K562 (cell line): ENCODE measurements at regions not wholly inside any gene's neighbourhood (a gene's known extent, or its start where the extent isn't known, plus 50 kb on each side); places are given as distances from the start of the nearest gene placed in this dataset.

Experiments
- ATAC-seq: fragments of 200-7000 bp; cut with Tn5 transposase; 3 replicates; pipeline ENCODE4 v1.9.1; 2020; ENCODE audit warnings: moderate library complexity
- BruUV-seq: library from RNA; stranded (reverse); fragments of 400-500 nt; replicated peaks from 2 replicates; lab custom pipeline; 2021; lab: Mats Ljungman, UMichigan
- CTCF ChIA-PET: fragments of 300-600 bp; formaldehyde crosslinking; extraction: SDS; loops from one replicate; lab custom pipeline; 2021; ENCODE audit warnings: low intra/inter-chr PET ratio; lab: Yijun Ruan, JAX
- POLR2A ChIA-PET: fragments of 300-600, 350-650 bp; sonication (Branson Sonifier 250); formaldehyde crosslinking; extraction: SDS; loops from one replicate; lab custom pipeline; 2021; ENCODE audit warnings: antibody characterized with exemption, inconsistent platforms; lab: Yijun Ruan, JAX
- DNase-seq, 4 experiments: peaks; one replicate each; pipeline versions ENCODE4 v3.0.0 to v3.0.0-alpha.2; 2011 to 2018; ENCODE audit warnings: low spot score in 3 of 4, mixed read lengths in 3 of 4; ENCODE audit errors: extremely low read depth in 1 of 4
- FAIRE-seq: peaks from 2 replicates; lab custom pipeline; 2011; peaks lifted over from hg19 to GRCh38; lab: Jason Lieb, UNC
- H2AFZ ChIP-seq: 2 replicates; pipeline ENCODE4 v1.6.0; 2011; ENCODE audit warnings: low read depth, low read length, control low read depth, inconsistent platforms
- H3K27ac ChIP-seq: fragments of 200-600 bp; 3 replicates; pipeline ENCODE4 v1.8.0; 2011; ENCODE audit warnings: low read depth, mild to moderate bottlenecking, control low read depth, inconsistent platforms, low read length, moderate library complexity, mixed read lengths; ENCODE audit errors: extremely low read depth
- H3K27me3 ChIP-seq, 2 experiments: fragments of 300-600 bp in 1 of 2; 2 replicates in 1 of 2; 3 replicates in 1 of 2; pipeline versions ENCODE4 v1.6.0 to v1.8.0; 2011; ENCODE audit warnings: inconsistent platforms in 2 of 2, low read length in 2 of 2, mild to moderate bottlenecking in 1 of 2, mixed read lengths in 1 of 2, moderate library complexity in 1 of 2; ENCODE audit not compliant: control insufficient read depth in 2 of 2, insufficient read depth in 2 of 2
- H3K36me3 ChIP-seq: fragments of 300-600 bp; 3 replicates; pipeline ENCODE4 v1.8.0; 2011; ENCODE audit warnings: mild to moderate bottlenecking, low read length, inconsistent platforms; ENCODE audit not compliant: control insufficient read depth, insufficient read depth
- H3K4me1 ChIP-seq, 2 experiments: fragments of 200-600 bp in 1 of 2; replicated peaks in 1 of 2; 2 replicates in 1 of 2; 3 replicates in 1 of 2; pipeline versions ENCODE4 v1.5.1 to v1.8.0; 2011; ENCODE audit warnings: inconsistent platforms in 2 of 2, low read length in 2 of 2, mild to moderate bottlenecking in 1 of 2, mixed read lengths in 1 of 2, moderate library complexity in 1 of 2; ENCODE audit not compliant: control insufficient read depth in 2 of 2, insufficient read depth in 2 of 2
- H3K4me2 ChIP-seq: 2 replicates; pipeline ENCODE4 v1.6.1; 2011; ENCODE audit warnings: low read length, control low read depth, inconsistent platforms, mixed read lengths; ENCODE audit not compliant: insufficient read depth
- H3K4me3 ChIP-seq: fragments of 200-600 bp; sonication (generic), shearing (Covaris generic); 2 replicates; pipeline ENCODE4 v1.5.1; 2016; ENCODE audit warnings: control low read depth, inconsistent platforms
- H3K79me2 ChIP-seq: fragments of 200-600 bp; 3 replicates; pipeline ENCODE4 v1.8.0; 2011; ENCODE audit warnings: low read length, inconsistent platforms; ENCODE audit not compliant: control insufficient read depth, insufficient read depth
- H3K9ac ChIP-seq, 2 experiments: 2 replicates each; pipeline versions ENCODE4 v1.6.0 to v1.6.1; 2011; ENCODE audit warnings: low read depth in 2 of 2, low read length in 2 of 2, control low read depth in 1 of 2, inconsistent platforms in 1 of 2, mild to moderate bottlenecking in 1 of 2, mixed read lengths in 1 of 2; ENCODE audit not compliant: insufficient read depth in 1 of 2
- H3K9me1 ChIP-seq: one replicate; pipeline ENCODE4 v1.6.0; 2011; ENCODE audit warnings: inconsistent platforms, mild to moderate bottlenecking, low read length, moderate library complexity; ENCODE audit not compliant: control insufficient read depth, insufficient read depth
- H3K9me3 ChIP-seq: replicated peaks from 2 replicates; pipeline ENCODE4 v1.5.1; 2011; ENCODE audit warnings: low read depth, low read length, inconsistent platforms; ENCODE audit not compliant: control insufficient read depth, insufficient read depth
- H4K20me1 ChIP-seq: replicated peaks from 2 replicates; pipeline ENCODE4 v1.6.1; 2011; ENCODE audit warnings: low read length, inconsistent platforms, mixed read lengths; ENCODE audit not compliant: control insufficient read depth, insufficient read depth
- BACH1 ChIP-seq: fragments of 200-800 bp; sonication (Bioruptor generic); IDR thresholded peaks from 2 replicates; pipeline ENCODE4 v1.6.1; 2016; ENCODE audit warnings: missing genetic modification characterization, missing compliant biosample characterization
- HBP1 ChIP-seq: fragments of 450-650 bp; formaldehyde crosslinking; IDR thresholded peaks from 2 replicates; pipeline ENCODE4 v1.4.0; 2022; ENCODE audit warnings: missing genetic modification characterization
- HNRNPL ChIP-seq: fragments of 200-400 bp; formaldehyde crosslinking; IDR thresholded peaks from 2 replicates; pipeline ENCODE4 v1.6.1; 2017; ENCODE audit warnings: low read depth, mild to moderate bottlenecking, low read length
- HOMEZ ChIP-seq: fragments of 250-450 bp; sonication (Bioruptor Pico); IDR thresholded peaks from 2 replicates; pipeline ENCODE4 v1.4.0; 2020; ENCODE audit warnings: mild to moderate bottlenecking, moderate library complexity
- NELFE ChIP-seq: IDR thresholded peaks from 2 replicates; pipeline ENCODE4 v1.6.1; 2011; ENCODE audit warnings: mild to moderate bottlenecking; ENCODE audit not compliant: insufficient read depth, insufficient read length
- NFIC ChIP-seq: fragments of 450-650 bp; IDR thresholded peaks from 2 replicates; pipeline ENCODE4 v1.6.1; 2017; ENCODE audit warnings: mild to moderate bottlenecking, inconsistent platforms
- RBM14 ChIP-seq: fragments of 200-400 bp; formaldehyde crosslinking; IDR thresholded peaks from 2 replicates; pipeline ENCODE4 v1.6.1; 2018; ENCODE audit warnings: low read depth, mild to moderate bottlenecking, low read length, moderate library complexity, borderline replicate concordance; ENCODE audit not compliant: insufficient read depth
- RFX7 ChIP-seq: fragments of 250-450 bp; sonication (Bioruptor Pico); IDR thresholded peaks from 2 replicates; pipeline ENCODE4 v1.5.1; 2021; ENCODE audit warnings: mild to moderate bottlenecking
- TEAD2 ChIP-seq: fragments of 450-650 bp; IDR thresholded peaks from 2 replicates; pipeline ENCODE4 v1.6.1; 2016; ENCODE audit warnings: missing genetic modification characterization, control low read depth, missing compliant biosample characterization
- USF1 ChIP-seq: sonication (generic); formaldehyde crosslinking; IDR thresholded peaks from 2 replicates; pipeline ENCODE4 v1.9.0; 2022; ENCODE audit warnings: mild to moderate bottlenecking, missing genetic modification reagents
- ZNF766 ChIP-seq: fragments of 200-800 bp; sonication (Bioruptor generic); conservative IDR thresholded peaks from 2 replicates; pipeline ENCODE4 v1.6.1; 2016; ENCODE audit warnings: missing genetic modification characterization, missing compliant biosample characterization
- WGBS: fragments of 100-300 bp; shearing (Covaris generic); methylation state at CpG from one replicate; pipeline ENCODE4 v1.1.6; 2016; ENCODE audit warnings: low coverage, mixed read lengths; ENCODE audit not compliant: insufficient coverage; ENCODE audit errors: missing lambda C conversion rate; 5-methylcytosine and 5-hydroxymethylcytosine counted together
- in situ Hi-C: fragments of 300-500 bp; cut with MboI; formaldehyde crosslinking; loops from 4 replicates; pipeline ENCODE4 v1.15.0; 2018; ENCODE audit warnings: inconsistent platforms, mixed read lengths
- intact Hi-C: fragments of 100-400 bp; cut with micrococcal nuclease; formaldehyde crosslinking; loops from 2 replicates; pipeline ENCODE4 v1.14.2; 2022
- TF ChIP-seq, protein P1 (sequence below): sonication (generic); formaldehyde crosslinking; IDR thresholded peaks from 2 replicates; pipeline ENCODE4 v1.8.1; 2023; ENCODE audit warnings: mild to moderate bottlenecking, missing genetic modification reagents, moderate library complexity

GRCh38 chr19:30674656-30675055, 302.5 kb downstream of the ZNF536 start:
- ChIA-PET POLR2A (no interaction called here), CTCF (no interaction called here)
- H3K4me2 ChIP-seq, result no peak overlapping the region
- DNase-seq (no peak), ATAC-seq (no peak), FAIRE-seq (no peak)
- no peaks in the 10 kb centered on the region for H3K36me3 ChIP-seq
- no peak overlapping the region for H3K9ac ChIP-seq
- peaks cover 2 to 31% of the 10 kb centered on the region in 2 experiments; a peak in 3 of 5 replicates for H3K27me3 ChIP-seq
- no peaks in the 10 kb centered on the region for H3K9me3 ChIP-seq
- peaks cover 14% of the 10 kb centered on the region; the same call in 1 of the 2 replicates for H4K20me1 ChIP-seq
- no peaks in the 10 kb centered on the region for H3K4me1 ChIP-seq
- H3K4me3 ChIP-seq, result no peak overlapping the region
- no TSS peak for BruUV-seq
- intact Hi-C loops, result no loop called here
- H3K79me2 ChIP-seq, result no peaks in the 10 kb centered on the region
- WGBS, result 2% methylated on average over 6 of the region's 6 CpGs
- no peak overlapping the region for H2AFZ ChIP-seq
- H3K9me1 ChIP-seq, result no peaks in the 10 kb centered on the region
- TF ChIP-seq RFX7 (CRISPR knock-in tag) (no peak), RBM14 (no peak), ZNF766 (CRISPR knock-in tag) (no peak), HNRNPL (no peak), HOMEZ (no peak), USF1 (CRISPR knock-in tag) (no peak), BACH1 (tag) (no peak), HBP1 (CRISPR knock-in tag) (no peak), NFIC (no peak), NELFE (no peak), TEAD2 (tag) (no peak)
- TF ChIP-seq, protein P1, sequence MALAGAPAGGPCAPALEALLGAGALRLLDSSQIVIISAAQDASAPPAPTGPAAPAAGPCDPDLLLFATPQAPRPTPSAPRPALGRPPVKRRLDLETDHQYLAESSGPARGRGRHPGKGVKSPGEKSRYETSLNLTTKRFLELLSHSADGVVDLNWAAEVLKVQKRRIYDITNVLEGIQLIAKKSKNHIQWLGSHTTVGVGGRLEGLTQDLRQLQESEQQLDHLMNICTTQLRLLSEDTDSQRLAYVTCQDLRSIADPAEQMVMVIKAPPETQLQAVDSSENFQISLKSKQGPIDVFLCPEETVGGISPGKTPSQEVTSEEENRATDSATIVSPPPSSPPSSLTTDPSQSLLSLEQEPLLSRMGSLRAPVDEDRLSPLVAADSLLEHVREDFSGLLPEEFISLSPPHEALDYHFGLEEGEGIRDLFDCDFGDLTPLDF (CRISPR knock-in tag), result no peak
- no peak overlapping the region for H3K27ac ChIP-seq
- in situ Hi-C loops, result no loop called here
